ENCODE measurements at regions not wholly inside any gene's neighbourhood (a gene's known extent, or its start where the extent isn't known, plus 50 kb on each side); places are given as distances from the start of the nearest gene placed in this dataset.

DNA sequence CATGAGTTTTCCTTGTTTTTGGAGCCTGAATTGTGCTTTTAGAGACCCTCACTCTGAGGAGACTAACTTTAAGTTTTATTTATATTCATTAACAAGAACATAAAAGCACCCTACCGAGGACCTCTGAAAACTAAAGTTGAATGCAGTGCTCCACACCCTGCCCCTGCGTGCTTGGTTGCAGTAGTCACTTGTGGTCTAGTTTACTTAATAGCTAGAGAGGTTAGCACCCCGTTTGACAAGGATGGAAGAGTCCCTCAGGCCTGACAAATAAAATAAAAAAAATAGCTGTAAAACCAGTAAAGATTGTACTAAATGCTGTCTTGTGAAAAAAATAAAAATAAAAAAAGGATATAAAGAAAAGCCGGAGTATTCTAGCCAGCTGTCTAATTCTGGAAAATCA, 395.2 kb downstream of the MTX2 start:
- TF ChIP-seq CSDC2 (CRISPR knock-in tag; IDR thresholded peaks at IDR 0.05) (no peak), ESRRG (CRISPR knock-in tag; IDR thresholded peaks at IDR 0.05) (no peak), ZNF70 (CRISPR knock-in tag; IDR thresholded peaks at IDR 0.05) (no peak), GLIS3 (CRISPR knock-in tag; IDR thresholded peaks at IDR 0.05) (no peak), OSR1 (CRISPR knock-in tag; IDR thresholded peaks at IDR 0.05) (no peak), ZC3H10 (CRISPR knock-in tag; IDR thresholded peaks at IDR 0.05) (no peak), PPARA (CRISPR knock-in tag; IDR thresholded peaks at IDR 0.05; ENCODE audit: borderline replicate concordance) (no peak), BACH2 (CRISPR knock-in tag; IDR thresholded peaks at IDR 0.05; ENCODE audit: borderline replicate concordance) (no peak), TOX (CRISPR knock-in tag; IDR thresholded peaks at IDR 0.05; ENCODE audit: borderline replicate concordance) (no peak)
- TF ChIP-seq, protein P1, sequence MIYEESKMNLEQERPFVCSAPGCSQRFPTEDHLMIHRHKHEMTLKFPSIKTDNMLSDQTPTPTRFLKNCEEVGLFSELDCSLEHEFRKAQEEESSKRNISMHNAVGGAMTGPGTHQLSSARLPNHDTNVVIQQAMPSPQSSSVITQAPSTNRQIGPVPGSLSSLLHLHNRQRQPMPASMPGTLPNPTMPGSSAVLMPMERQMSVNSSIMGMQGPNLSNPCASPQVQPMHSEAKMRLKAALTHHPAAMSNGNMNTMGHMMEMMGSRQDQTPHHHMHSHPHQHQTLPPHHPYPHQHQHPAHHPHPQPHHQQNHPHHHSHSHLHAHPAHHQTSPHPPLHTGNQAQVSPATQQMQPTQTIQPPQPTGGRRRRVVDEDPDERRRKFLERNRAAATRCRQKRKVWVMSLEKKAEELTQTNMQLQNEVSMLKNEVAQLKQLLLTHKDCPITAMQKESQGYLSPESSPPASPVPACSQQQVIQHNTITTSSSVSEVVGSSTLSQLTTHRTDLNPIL (CRISPR knock-in tag; IDR thresholded peaks at IDR 0.05; ENCODE audit: low read depth) = no peak
- TF ChIP-seq, protein P2, sequence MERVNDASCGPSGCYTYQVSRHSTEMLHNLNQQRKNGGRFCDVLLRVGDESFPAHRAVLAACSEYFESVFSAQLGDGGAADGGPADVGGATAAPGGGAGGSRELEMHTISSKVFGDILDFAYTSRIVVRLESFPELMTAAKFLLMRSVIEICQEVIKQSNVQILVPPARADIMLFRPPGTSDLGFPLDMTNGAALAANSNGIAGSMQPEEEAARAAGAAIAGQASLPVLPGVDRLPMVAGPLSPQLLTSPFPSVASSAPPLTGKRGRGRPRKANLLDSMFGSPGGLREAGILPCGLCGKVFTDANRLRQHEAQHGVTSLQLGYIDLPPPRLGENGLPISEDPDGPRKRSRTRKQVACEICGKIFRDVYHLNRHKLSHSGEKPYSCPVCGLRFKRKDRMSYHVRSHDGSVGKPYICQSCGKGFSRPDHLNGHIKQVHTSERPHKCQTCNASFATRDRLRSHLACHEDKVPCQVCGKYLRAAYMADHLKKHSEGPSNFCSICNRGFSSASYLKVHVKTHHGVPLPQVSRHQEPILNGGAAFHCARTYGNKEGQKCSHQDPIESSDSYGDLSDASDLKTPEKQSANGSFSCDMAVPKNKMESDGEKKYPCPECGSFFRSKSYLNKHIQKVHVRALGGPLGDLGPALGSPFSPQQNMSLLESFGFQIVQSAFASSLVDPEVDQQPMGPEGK (CRISPR knock-in tag; IDR thresholded peaks at IDR 0.05; ENCODE audit: borderline replicate concordance) = no peak
- TF ChIP-seq, protein P3, sequence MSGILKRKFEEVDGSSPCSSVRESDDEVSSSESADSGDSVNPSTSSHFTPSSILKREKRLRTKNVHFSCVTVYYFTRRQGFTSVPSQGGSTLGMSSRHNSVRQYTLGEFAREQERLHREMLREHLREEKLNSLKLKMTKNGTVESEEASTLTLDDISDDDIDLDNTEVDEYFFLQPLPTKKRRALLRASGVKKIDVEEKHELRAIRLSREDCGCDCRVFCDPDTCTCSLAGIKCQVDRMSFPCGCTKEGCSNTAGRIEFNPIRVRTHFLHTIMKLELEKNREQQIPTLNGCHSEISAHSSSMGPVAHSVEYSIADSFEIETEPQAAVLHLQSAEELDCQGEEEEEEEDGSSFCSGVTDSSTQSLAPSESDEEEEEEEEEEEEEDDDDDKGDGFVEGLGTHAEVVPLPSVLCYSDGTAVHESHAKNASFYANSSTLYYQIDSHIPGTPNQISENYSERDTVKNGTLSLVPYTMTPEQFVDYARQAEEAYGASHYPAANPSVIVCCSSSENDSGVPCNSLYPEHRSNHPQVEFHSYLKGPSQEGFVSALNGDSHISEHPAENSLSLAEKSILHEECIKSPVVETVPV (CRISPR knock-in tag; IDR thresholded peaks at IDR 0.05) = no peak
